HG03432 (cell line): ENCODE measurements at regions not wholly inside any gene's neighbourhood (a gene's known extent, or its start where the extent isn't known, plus 50 kb on each side); places are given as distances from the start of the nearest gene placed in this dataset.
A peak's percentile ranks its signal among the peaks of the same experiment; 100 is the strongest.
"Not testable (repeated sequence)": the region's sequence is repeated elsewhere in the genome, so short reads cannot be mapped to it uniquely, and the experiment has no call there.

Experiments
- ATAC-seq: cut with Tn5 transposase; IDR thresholded peaks from one replicate; pipeline ENCODE4 v1.9.1; 2021; ENCODE audit warnings: mild to moderate bottlenecking, moderate library complexity; ENCODE audit not compliant: unreplicated experiment

- no peak for ATAC-seq
These were observed 156.9 kb upstream of the FER start for GRCh38 chr5:108590799-108591198.

GRCh38 chr5:108588323-108588722, 159.4 kb upstream of the FER start:
- ATAC-seq, result no peak

DNA sequence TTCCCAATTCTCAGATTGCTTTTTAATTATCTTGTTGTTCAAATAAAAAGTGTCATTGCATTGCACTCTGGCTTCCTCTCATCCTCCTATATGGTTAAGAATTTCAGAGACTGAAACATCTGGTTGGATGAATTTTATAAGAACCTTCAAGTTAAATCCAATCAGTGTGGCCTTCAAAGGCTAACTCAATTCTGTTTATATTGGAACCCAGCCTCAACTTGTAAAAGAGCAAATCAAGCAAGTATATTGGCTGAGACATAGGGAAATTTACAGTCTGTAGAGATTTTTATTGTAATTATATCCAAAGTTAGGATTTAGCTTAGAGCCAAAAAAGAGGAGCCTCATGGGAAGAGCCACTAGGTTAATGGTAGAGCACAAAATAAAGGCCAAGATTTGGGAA, 159.9 kb upstream of the FER start:
- ATAC-seq, result no peak

- ATAC-seq, result no peak
These were observed 166.7 kb upstream of the FER start for GRCh38 chr5:108581026-108581425.

GRCh38 chr5:108579236-108579635, 168.5 kb upstream of the FER start:
- ATAC-seq, result no peak

GRCh38 chr5:108578791-108579190, 168.9 kb upstream of the FER start:
- no peak for ATAC-seq

- no peak for ATAC-seq
These were observed 180.3 kb upstream of the FER start for GRCh38 chr5:108567429-108567828.

DNA sequence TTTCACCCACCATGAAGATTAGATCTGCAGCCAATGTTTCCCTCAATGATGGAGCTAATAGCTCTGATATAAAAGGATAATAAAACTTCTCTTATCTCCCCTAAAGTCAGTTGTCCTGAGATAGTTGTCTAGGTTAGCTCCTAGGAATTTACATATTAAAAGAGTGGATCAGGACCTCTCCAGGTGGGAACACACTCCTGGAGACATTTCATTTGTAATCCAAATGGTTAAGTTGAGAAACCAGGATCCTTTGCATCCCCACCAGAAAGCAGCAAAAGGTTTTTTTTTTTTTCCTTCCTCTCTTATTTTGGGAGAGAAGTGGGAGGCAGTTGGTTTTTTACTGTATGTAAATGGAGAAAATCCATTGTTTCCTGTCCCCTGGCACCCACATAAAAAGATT, 182.5 kb upstream of the FBXL17 start:
- no peak for ATAC-seq

DNA sequence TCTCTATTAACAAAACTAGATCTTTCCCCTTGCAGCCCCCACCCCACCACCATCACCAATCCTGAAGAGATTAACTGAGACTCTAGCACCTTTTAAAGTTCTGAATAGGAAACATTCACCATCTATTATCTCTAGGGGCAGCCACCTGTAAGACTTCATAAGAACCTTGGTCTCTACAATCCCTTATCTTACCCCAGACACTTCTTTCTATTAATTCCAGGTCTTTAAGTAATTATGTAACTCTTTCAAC, 180.2 kb upstream of the FBXL17 start:
- no peak for ATAC-seq

DNA sequence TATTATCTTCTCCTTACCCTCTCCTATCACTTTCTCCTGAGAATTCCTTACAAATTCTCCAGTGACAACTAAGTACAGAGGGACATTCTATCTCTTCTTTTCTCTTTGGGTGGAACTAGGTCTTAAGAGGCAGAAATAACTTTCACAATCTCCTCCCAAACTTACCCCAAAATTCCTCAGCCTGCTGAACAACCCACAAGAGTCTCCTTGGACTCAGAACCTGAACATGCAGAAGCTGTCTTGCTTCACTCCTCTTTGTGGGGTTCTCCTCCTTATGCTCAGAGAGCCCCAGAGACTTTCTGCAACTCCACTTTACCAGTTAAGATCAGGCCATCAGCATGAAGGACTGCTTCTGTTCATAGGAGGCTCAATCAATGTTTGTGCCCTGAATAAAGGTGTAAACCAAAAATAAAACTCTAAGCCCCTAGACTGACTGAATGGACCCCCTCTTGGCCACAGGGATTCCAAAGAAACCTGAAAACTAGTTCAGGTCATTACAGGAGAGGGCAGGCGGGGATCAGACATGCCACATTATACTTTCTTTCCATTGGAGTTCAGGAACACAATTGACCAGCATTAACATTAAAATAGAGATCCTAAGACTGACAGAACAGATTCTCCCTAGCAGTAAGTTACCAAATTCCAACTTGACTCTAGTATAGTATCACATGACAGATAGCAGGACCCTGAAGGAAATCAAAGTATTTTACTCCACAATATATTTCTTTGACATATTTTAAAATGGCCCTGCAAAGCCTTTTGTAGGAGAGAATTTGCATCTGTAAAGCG, 179.7 kb upstream of the FBXL17 start:
- ATAC-seq, result no peak

GRCh38 chr5:108560581-108560980, 178.7 kb upstream of the FBXL17 start:
- ATAC-seq, result no peak

DNA sequence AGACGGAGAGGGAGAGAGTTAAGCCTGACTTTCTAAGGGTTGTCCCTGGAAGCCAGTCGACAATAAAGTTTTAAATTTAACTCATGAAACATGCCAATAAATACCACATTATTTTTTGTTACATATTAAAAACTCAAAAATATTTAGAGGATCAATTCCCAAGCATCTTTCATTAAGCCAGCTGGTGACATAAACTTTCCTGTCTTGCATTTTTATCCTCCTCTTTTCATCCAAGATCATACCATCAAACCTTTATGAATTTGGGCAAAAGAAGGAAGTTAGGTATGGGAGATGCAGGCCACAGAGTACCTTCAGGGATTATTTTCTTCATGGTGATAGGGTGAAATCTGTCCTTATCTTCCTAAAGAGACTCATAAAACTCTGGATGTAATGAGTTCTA, 178.3 kb upstream of the FBXL17 start:
- no peak for ATAC-seq

DNA sequence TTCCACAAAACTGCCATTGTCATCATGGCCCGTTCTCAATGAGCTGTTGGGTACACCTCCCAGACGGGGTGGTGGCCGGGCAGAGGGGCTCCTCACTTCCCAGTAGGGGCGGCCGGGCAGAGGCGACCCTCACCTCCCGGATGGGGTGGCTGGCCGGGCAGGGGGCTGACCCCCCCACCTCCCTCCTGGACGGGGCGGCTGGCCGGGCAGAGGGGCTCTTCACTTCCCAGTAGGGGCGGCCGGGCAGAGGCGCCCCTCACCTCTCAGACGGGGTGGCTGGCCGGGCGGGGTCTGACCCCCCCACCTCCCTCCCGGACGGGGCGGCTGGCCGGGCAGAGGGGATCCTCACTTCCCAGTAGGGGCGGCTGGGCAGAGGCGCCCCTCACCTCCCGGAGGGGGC, 176.9 kb upstream of the FBXL17 start:
- not testable (repeated sequence) for ATAC-seq

GRCh38 chr5:108558142-108558541, 176.2 kb upstream of the FBXL17 start:
- not testable (repeated sequence) for ATAC-seq

DNA sequence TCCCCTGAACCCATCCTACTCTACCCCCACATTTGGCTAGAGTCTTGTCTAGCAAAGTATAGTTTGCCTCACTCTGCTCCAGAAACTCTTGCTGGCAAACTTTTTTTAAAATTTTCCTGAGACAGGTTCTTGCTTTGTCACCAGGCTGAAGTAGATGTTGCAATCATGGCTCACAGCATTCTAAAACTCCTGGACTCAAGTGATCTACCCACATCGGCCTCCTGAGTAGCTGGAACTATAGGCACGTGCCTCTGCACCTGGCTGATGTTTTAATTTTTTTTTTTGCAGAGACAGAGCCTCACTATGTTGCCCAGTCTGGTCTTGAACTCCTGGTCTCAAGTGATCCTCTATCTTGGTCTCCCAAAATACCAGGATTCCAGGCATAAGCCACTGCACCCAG, 175.8 kb upstream of the FBXL17 start:
- no peak for ATAC-seq

DNA sequence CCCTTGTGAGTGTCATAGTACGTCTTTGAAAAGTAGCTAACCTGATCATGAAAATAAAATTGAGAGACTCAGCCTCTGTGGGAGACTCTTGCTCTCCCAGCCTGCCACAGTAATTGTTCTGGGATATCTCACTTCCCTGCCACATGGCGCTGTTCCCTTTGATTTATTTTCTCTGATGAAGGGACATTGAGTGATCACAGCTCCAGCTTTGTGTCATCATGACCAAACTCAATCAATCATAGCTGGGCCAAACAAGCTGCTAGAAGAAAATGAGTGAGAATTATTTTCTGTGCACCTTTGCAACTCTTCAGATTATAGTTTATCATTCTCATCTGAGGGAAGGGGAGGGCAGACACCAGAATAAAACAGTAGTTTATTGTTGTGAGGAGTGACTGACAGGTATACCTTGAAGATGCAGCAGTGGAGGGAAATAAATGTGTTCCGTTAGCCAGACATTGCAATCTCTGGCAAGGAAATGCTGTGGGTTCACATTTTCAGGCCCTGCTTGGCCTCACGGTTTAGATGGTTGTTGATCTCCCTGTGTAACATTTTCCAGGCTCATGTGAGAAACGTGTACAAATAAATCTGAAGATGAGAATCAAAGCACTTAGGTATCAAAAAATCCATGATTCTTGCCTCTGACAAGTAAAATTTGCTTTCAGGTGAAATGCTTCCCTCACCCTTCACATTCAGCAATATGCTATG, 174.7 kb upstream of the FBXL17 start:
- ATAC-seq, result no peak

GRCh38 chr5:108548684-108549596, 167.0 kb upstream of the FBXL17 start:
- ATAC-seq, result no peak

- no peak for ATAC-seq
These were observed 165.0 kb upstream of the FBXL17 start for GRCh38 chr5:108546939-108547338.

DNA sequence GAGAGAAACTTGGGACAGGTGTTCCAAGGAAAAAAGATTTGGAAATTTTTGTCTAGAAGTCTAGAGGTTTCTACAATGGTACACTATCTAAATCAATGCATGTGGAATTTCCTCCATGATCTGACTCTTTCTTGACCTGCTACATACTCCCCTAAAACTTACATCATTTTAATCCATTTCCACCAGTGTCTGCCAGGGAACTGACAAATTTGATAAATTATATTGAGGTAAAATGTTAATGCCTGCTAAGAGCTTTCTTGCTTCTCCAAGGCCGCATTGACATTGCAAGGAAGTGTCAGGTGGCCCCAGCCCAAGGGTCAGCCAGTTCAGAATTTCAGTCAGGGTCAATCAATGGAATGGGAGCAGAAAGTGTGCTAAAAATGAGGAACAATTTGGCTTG, 163.4 kb upstream of the FBXL17 start:
- no peak for ATAC-seq

DNA sequence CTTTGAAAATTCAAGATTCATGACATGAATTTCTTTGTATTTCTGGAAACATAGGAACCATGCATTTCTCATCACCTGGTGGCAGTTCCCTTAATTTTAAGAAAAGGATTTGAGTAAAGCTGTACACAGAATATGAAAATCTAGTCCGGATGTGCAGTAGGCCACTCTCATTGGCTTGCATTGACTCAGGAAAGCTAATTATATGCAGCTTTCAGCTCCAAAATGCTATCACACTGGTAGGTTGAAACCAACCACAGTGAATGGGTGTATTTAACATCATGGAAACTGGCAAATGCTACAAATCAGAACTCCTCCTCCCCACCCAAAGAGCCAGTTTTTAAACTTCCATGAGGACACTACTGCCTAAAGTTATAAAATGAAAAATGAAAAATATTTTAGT, 161.6 kb upstream of the FBXL17 start:
- peak; percentile 64 for ATAC-seq

DNA sequence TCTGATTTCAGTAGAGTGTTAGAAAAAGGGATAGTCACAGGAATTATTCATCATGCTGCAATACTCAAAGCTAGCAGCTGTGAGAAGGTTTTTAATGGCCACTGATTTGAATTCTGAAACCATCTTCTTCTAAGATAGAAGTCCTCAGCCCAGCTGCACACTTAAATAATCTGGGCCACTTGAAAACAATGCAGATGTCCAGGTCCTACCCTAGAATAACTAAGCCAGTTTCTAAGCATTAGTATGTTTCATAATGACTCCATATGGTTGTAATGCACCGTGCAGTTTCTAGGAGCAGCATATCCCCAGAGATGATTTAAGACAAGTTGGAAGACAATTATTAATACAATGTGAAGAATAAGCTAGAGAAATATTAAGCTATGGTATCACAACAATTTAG, 159.9 kb upstream of the FBXL17 start:
- peak; percentile 65 for ATAC-seq

- ATAC-seq, result no peak
These were observed 154.4 kb upstream of the FBXL17 start for GRCh38 chr5:108536321-108536720.
